Neuronal stem cell (in vitro differentiated cells): ENCODE measurements at regions not wholly inside any gene's neighbourhood (a gene's known extent, or its start where the extent isn't known, plus 50 kb on each side); places are given as distances from the start of the nearest gene placed in this dataset.

Source experiments
- DNase-seq: peaks from one replicate; pipeline ENCODE4 v3.0.0-alpha.2; 2013; ENCODE audit warnings: low spot score
- H2AFZ ChIP-seq: one replicate; pipeline ENCODE4 v1.6.1; 2013; ENCODE audit warnings: mild to moderate bottlenecking, low read length, inconsistent platforms
- H2AK5ac ChIP-seq: 2 replicates; pipeline ENCODE4 v1.6.1; 2013; ENCODE audit warnings: low read depth, mild to moderate bottlenecking, inconsistent platforms, low read length, moderate library complexity, mixed read lengths
- H2BK120ac ChIP-seq: 2 replicates; pipeline ENCODE4 v1.6.1; 2013; ENCODE audit warnings: low read depth, mild to moderate bottlenecking, inconsistent platforms, low read length, moderate library complexity, mixed read lengths
- H2BK12ac ChIP-seq: one replicate; pipeline ENCODE4 v1.6.1; 2013; ENCODE audit warnings: low read length, inconsistent platforms
- H2BK15ac ChIP-seq: 2 replicates; pipeline ENCODE4 v1.6.1; 2013; ENCODE audit warnings: mild to moderate bottlenecking, low read length, inconsistent platforms, mixed read lengths
- H2BK5ac ChIP-seq: one replicate; pipeline ENCODE4 v1.6.1; 2013; ENCODE audit warnings: inconsistent platforms, mild to moderate bottlenecking, low read length, moderate library complexity
- H3K14ac ChIP-seq: one replicate; pipeline ENCODE4 v1.6.1; 2013; ENCODE audit warnings: low read length, inconsistent platforms
- H3K18ac ChIP-seq: 2 replicates; pipeline ENCODE4 v1.6.1; 2013; ENCODE audit warnings: low read length, inconsistent platforms
- H3K23ac ChIP-seq: 2 replicates; pipeline ENCODE4 v1.6.1; 2013; ENCODE audit warnings: low read depth, mild to moderate bottlenecking, mixed read lengths, low read length, inconsistent platforms; ENCODE audit not compliant: poor library complexity
- H3K27ac ChIP-seq: replicated peaks from 3 replicates; pipeline ENCODE4 v1.5.1; 2013; ENCODE audit warnings: low read length, inconsistent platforms
- H3K27me3 ChIP-seq, 3 experiments: 2 replicates each; pipeline ENCODE4 v1.6.1; 2013; ENCODE audit warnings: low read length in 3 of 3, mild to moderate bottlenecking in 2 of 3, inconsistent platforms in 1 of 3, low read depth in 1 of 3, mixed read lengths in 1 of 3, moderate library complexity in 1 of 3; ENCODE audit not compliant: control insufficient read depth in 3 of 3, insufficient read depth in 3 of 3
- H3K36me3 ChIP-seq, 2 donors: replicated peaks in 1 of 2; 2 replicates each; pipeline ENCODE4 v1.6.1; 2013; ENCODE audit warnings: low read length in 2 of 2; ENCODE audit not compliant: control insufficient read depth in 2 of 2, insufficient read depth in 2 of 2
- H3K4ac ChIP-seq: 2 replicates; pipeline ENCODE4 v1.6.1; 2013; ENCODE audit warnings: inconsistent platforms, mild to moderate bottlenecking, low read length, moderate library complexity
- H3K4me1 ChIP-seq, 2 donors: 1 replicate in 1 of 2; 2 replicates in 1 of 2; pipeline ENCODE4 v1.6.1; 2013; ENCODE audit warnings: low read length in 2 of 2, low read depth in 1 of 2; ENCODE audit not compliant: control insufficient read depth in 2 of 2, insufficient read depth in 1 of 2
- H3K4me2 ChIP-seq: one replicate; pipeline ENCODE4 v1.6.1; 2013; ENCODE audit warnings: mild to moderate bottlenecking, low read length, inconsistent platforms; ENCODE audit not compliant: insufficient read depth, poor library complexity, severe bottlenecking
- H3K4me3 ChIP-seq, 2 donors: 2 replicates each; pipeline ENCODE4 v1.5.1; 2013; ENCODE audit warnings: low read length in 2 of 2, mild to moderate bottlenecking in 2 of 2, inconsistent platforms in 1 of 2, moderate library complexity in 1 of 2
- H3K79me1 ChIP-seq: one replicate; pipeline ENCODE4 v1.6.1; 2013; ENCODE audit warnings: low read depth, mild to moderate bottlenecking, inconsistent platforms, low read length, moderate library complexity
- H3K9ac ChIP-seq: one replicate; pipeline ENCODE4 v1.6.1; 2013; ENCODE audit warnings: mild to moderate bottlenecking, low read depth, low read length, inconsistent platforms; ENCODE audit not compliant: poor library complexity
- H3K9me3 ChIP-seq, 2 donors: replicated peaks in 1 of 2; 2 replicates each; pipeline versions ENCODE3 to v1.6.1; 2013; ENCODE audit warnings: low read length in 2 of 2, mild to moderate bottlenecking in 2 of 2, inconsistent platforms in 1 of 2, low read depth in 1 of 2, mixed read lengths in 1 of 2, moderate library complexity in 1 of 2; ENCODE audit not compliant: control insufficient read depth in 2 of 2, insufficient read depth in 1 of 2
- H4K8ac ChIP-seq: one replicate; pipeline ENCODE4 v1.6.1; 2013; ENCODE audit warnings: low read depth, mild to moderate bottlenecking, inconsistent platforms, low read length, moderate library complexity
- H4K91ac ChIP-seq: one replicate; pipeline ENCODE4 v1.6.1; 2013; ENCODE audit warnings: low read length, low read depth, mild to moderate bottlenecking, inconsistent platforms; ENCODE audit not compliant: poor library complexity
- WGBS, 2 donors: extraction: QIAGEN DNeasy Blood & Tissue Kit; methylation state at CpG; one replicate each; pipeline ENCODE4 v1.1.7; 2013; ENCODE audit warnings: missing lambda C conversion rate in 2 of 2, mixed read lengths in 1 of 2; ENCODE audit not compliant: insufficient read length in 2 of 2, insufficient replicate concordance in 1 of 2; ENCODE audit errors: extremely low coverage in 2 of 2; 5-methylcytosine and 5-hydroxymethylcytosine counted together

DNA sequence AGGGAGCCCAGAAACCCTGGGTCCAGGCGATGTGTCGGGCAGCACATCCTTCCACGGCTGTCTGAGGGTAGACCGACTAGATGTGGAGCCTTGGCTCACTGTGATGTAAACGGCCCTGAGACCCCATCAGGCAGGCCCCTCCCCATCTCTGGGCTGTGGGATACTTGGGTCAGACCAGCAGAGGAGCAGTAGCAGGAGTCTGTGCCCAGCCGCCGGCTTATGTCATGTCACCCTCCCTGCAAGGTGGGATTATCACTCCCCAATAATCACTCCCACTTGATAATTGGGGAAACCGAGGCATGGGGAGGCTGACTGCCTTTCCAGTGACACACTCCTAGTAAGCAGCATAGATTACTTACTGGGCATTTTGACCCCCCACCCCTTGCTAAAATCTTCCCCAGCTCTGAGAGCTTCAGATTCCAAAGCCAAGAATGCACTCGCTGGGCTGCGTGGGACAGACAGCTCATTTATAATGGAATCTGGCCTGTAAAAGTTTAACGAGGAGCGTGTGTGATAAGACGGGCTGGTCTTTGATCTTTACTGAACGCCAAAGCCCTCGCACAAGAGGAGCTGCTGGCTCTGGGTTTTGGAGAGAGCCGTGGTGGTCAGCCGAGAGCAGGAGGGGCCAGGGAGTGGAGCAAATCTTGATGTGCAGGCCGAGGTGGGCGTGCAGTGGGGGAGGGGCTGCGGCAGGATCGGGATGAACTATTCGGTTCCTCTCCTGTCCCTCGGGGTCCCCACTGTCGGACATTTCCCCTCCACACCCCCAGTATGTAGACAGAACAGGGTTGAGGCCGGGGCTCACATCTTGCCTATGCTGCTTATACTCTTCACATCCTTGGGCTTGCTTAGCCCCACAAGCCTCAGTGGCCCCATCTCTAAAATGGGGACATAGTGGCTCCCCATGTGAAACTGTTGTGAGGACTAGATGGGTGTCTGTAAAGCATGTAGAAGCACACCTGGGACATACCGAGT lies 200.0 kb downstream of the GLI2 start:
- no peak overlapping the region for H2BK5ac ChIP-seq
- no peak overlapping the region for H3K4ac ChIP-seq
- peaks cover 6% of the 10 kb centered on the region for H3K79me1 ChIP-seq
- H3K23ac ChIP-seq: peak overlapping the region; percentile 62
- H2AK5ac ChIP-seq: peak overlapping the region; percentile 11
- no peak overlapping the region for H3K27ac ChIP-seq
- no peak overlapping the region for H2BK12ac ChIP-seq
- no peak overlapping the region for H3K4me3 ChIP-seq
- H3K9ac ChIP-seq: no peak overlapping the region
- H2BK15ac ChIP-seq: no peak overlapping the region
- no peak overlapping the region for H2AFZ ChIP-seq
- peak overlapping the region; percentile 31 for H3K14ac ChIP-seq
- no peak overlapping the region for H4K8ac ChIP-seq
- no peak overlapping the region for H3K4me2 ChIP-seq
- no peak overlapping the region for H4K91ac ChIP-seq
- H3K27me3 ChIP-seq: no peaks in the 10 kb centered on the region
- H2BK120ac ChIP-seq: no peak overlapping the region
- DNase-seq: peak; percentile 29
- peaks cover 4% of the 10 kb centered on the region in 2 donors for H3K9me3 ChIP-seq
- peaks cover 21 to 45% of the 10 kb centered on the region in 2 donors for H3K4me1 ChIP-seq
- peak overlapping the region; percentile 66 for H3K18ac ChIP-seq
- peaks cover 8 to 79% of the 10 kb centered on the region in 2 donors for H3K36me3 ChIP-seq
- no CpG with 5 or more reads among the region's 26 CpGs for WGBS, 2 donors

DNA sequence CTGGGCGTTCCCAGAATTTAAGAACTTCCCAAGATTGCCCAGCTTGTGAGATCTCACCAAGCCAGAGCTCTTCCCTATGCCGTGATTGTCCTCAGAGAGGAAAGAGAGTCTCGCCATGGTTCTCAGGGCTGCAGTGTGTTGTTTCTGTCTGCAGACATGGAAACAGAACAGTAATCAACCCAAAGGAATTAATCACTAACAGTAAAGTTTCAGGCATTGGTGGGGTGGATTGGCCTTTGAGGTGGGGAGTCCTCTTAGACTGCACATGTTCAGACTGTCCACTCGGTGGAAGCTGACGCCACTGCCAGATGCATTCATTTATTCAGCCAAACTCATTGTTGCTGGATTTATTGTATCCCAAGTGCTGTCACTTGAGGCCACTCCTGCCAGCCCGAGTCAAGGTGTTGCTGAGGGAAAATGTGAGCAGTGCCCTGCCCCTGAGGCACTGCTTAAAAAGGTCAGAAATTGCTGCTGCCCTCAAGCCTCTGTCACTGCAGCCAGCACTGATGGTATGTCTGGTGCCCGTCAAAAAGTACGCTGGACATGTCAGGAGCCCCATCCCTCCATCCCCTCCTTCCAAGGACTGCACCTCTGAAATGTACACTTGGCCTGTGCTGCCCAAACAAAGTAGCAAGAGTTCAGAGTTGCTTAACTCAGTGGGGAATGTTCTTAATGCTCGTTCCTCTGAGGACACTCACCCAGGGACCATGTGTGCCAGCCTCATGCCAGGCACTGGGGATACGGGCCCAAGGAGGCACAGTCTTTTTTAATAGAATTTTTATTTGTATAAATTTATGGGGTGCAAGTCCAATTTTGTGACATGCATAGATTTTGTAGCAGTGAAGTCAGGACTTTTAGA lies 201.0 kb downstream of the GLI2 start:
- WGBS, 2 donors: no CpG with 5 or more reads among the region's 10 CpGs
- Histone ChIP-seq H3K18ac (no peak overlapping the region), H2BK15ac (no peak overlapping the region), H2BK12ac (no peak overlapping the region), H3K27ac (no peak overlapping the region), H3K14ac (no peak overlapping the region), H3K79me1 (peaks cover 6% of the 10 kb centered on the region), H3K4me3 (no peak overlapping the region), H4K8ac (no peak overlapping the region), H3K4me2 (no peak overlapping the region), H4K91ac (no peak overlapping the region), H3K23ac (no peak overlapping the region), H2AK5ac (no peak overlapping the region), H2AFZ (no peak overlapping the region), H2BK5ac (no peak overlapping the region), H3K4ac (no peak overlapping the region), H2BK120ac (no peak overlapping the region), H3K36me3 (peaks cover 3 to 73% of the 10 kb centered on the region in 2 donors), H3K9me3 (no peaks in the 10 kb centered on the region), H3K4me1 (peaks cover 21 to 49% of the 10 kb centered on the region in 2 donors), H3K9ac (no peak overlapping the region), H3K27me3 (no peaks in the 10 kb centered on the region)
- no peak for DNase-seq

DNA sequence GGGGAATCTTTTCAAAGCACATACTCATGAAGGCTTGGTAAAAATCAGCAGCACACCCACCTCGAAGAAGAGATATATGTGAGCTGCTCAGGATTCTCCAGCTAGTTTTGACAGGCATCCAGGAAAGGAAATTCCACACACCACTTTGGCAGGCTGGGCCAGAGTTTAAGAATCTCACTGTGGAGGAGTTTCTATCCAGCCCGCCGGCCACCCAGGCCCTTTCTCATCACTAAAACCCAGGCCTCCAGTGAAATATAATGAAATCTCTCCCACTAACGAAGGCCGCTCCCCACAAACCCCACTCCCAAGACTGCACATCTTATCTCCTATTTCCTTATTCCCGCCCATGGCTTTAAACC lies 202.0 kb downstream of the GLI2 start:
- Histone ChIP-seq H3K4me3 (no peak overlapping the region), H3K4me2 (no peak overlapping the region), H2BK5ac (no peak overlapping the region), H3K36me3 (peaks cover 6 to 75% of the 10 kb centered on the region in 2 donors), H3K9ac (no peak overlapping the region), H2BK12ac (no peak overlapping the region), H3K79me1 (peaks cover 8% of the 10 kb centered on the region), H2AK5ac (peak overlapping the region; percentile 9), H3K27me3 (no peaks in the 10 kb centered on the region), H3K27ac (no peak overlapping the region), H3K14ac (no peak overlapping the region), H3K4ac (no peak overlapping the region), H3K18ac (no peak overlapping the region), H3K4me1 (peaks cover 16 to 43% of the 10 kb centered on the region in 2 donors), H2BK15ac (no peak overlapping the region), H2BK120ac (no peak overlapping the region), H4K91ac (no peak overlapping the region), H2AFZ (no peak overlapping the region), H3K9me3 (peaks cover 0 to 2% of the 10 kb centered on the region in 2 donors), H3K23ac (no peak overlapping the region), H4K8ac (no peak overlapping the region)
- DNase-seq: no peak
- no CpG with 5 or more reads among the region's 6 CpGs for WGBS, 2 donors
